NCI-H1092 treated with DMSO at 0.1 percent for 48 hours (cell line): ENCODE measurements at regions not wholly inside any gene's neighbourhood (a gene's known extent, or its start where the extent isn't known, plus 50 kb on each side); places are given as distances from the start of the nearest gene placed in this dataset.
A peak's percentile ranks its signal among the peaks of the same experiment; 100 is the strongest.

Source experiments
- DNase-seq: peaks from one replicate; lab custom pipeline; 2025; lab: John Stamatoyannopoulos, UW

DNA sequence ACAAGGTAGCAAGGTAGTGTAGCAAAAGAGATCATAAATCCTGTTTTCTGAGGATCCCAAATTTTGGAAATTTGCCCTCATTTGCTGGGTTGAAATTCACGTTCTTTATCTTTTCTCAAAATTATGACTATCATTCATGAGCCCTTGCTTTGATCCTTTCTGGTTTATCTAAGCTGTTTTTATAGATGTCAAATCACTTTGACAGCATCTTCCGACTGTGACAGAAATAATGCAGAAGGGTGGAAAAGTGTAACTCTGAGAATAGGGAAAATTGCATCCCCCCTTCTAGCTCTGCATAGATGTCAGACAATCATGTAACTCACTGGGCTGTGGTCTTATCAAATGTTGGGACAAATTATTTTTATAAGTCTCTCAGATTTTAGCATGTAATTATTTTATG is 550.1 kb downstream of the OMA1 start:
- DNase-seq: no peak

DNA sequence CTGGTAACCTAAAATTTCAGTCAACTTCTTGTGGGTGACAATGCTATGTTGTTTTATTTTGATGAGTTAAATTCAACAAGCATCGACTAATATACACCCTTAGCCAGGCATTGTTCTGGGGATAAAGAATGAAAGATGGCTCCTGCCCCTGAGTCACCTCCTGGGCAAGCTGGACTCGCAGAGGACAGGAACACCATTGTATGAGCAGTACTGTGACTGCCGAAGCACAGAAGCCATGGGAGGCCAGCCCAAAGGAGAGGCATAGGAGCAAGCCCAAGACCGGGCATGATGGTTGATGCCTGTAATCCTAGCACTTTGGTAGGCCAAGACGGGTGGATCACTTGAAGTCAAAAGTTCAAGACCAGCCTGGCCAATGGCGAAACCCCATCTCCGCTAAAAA is 555.2 kb downstream of the OMA1 start:
- DNase-seq: no peak

DNA sequence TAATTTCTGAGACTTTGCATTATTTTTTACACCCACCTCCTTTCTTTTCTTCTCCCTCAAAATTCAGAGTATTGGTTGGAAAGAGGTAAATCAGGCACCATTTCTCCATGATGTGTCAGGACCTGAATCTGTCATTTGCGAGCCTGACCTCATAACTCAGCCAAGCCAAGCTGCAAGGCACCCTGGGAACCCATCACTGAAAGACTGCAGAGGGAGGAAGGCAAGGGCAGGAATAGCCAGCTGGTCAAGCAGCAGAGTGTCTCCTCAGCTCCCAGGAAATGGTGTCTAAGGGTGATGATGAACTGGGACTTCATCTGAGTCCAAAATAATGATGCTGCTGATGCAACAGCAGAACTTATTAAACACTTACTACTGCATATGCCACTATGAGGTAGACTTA is 556.6 kb downstream of the OMA1 start:
- no peak for DNase-seq

- no peak for DNase-seq
Measured at GRCh38 chr1:57987523-57987922, 559.0 kb downstream of the OMA1 start.

DNA sequence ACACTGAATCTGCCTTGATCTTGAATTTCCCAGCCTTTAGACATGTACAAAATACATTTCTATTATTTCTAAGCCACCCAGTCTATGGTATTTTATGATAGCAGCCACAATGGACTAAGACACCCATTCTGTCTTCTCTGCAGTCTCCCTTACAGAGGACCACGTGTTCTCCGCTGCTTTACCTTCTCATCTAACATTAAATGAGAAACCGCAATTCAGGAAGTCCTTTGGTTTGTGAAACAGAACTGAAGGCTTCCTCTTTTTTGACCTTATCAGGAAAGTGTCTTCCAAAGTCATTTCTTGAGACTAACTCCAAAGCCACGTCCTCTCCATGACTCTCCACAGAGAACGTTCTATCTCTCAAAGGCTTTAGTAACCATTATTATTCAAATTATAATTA is 560.1 kb downstream of the OMA1 start:
- DNase-seq: no peak

DNA sequence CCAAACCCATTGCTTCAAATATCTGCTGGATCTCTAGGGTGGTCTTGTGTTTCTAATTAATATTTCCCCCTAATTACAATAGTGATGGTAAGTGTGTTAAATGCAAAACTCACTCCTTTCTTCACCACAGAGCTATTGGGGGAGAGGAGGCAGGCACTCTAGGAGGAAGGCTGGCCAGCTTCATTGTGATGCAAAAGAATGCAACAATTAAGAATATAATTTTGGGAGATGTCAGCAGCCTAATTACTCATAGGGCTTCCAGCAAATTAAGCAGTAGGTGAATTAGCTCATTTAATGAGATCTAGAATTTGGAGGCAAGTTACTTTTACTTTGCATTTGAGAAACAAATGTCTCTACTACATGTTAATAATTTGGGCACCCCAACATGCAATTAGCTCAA is 560.4 kb upstream of the DAB1 start:
- DNase-seq: no peak

DNA sequence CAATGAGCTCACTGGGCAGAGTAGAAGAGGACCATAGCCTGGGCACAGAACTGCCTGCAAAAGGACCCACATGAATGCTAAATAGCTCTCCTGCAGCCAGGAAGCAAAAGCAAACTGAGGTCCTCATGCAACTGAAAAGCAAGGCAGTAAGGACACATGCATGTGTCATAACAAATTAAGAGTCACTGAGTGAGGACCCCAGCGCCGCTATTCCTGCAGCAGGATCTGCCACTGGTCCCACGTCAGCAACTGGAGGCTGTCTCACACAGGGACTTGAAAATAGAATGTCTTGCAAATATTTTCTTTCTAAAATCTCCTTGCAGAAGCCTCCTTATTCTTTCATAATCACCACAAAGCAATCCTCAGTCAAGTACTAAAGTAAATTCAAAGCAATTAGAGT is 559.6 kb upstream of the DAB1 start:
- DNase-seq: no peak

DNA sequence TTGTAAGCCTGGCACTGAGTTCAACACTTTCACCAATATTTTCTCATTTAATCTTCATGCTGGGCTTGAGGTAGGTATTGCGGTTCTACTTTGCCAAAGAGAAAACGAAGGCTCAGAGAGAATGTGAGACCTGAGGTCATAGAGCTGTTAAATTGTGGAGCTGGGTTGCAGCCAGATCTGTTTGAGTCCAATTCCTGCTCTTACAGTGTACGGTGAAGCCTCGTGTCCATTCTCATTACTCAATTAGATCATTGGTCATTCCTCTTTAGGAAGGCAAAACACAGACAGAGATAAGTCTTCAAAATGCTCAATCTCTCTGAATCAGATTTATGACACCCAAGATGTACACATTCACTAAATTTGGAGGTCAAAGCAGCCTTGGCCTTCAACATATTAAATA is 559.0 kb upstream of the DAB1 start:
- DNase-seq: no peak

GRCh38 chr1:57976216-57976615 is 552.4 kb upstream of the DAB1 start:
- DNase-seq: no peak

DNA sequence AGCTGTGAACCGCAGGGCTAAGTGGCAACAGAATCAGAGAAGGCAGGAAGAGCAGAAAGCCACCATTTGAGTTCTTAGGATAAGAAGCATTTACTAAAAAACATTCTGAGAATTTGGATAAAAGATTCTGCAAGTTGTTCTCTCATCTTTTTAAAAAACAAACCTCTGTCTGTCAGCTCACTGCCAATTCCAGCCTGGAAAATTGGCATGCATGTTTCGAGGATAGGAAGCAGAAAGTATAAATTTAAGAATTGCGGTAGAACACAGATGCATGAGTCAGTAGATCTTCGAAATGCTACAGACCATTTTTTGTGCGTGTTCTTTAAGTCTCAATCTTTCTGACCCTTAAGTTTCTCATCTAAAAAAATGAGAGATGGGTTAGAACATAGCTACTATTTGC is 544.5 kb upstream of the DAB1 start:
- no peak for DNase-seq

- no peak for DNase-seq
Measured at GRCh38 chr1:57966751-57967406, 543.0 kb upstream of the DAB1 start.

DNA sequence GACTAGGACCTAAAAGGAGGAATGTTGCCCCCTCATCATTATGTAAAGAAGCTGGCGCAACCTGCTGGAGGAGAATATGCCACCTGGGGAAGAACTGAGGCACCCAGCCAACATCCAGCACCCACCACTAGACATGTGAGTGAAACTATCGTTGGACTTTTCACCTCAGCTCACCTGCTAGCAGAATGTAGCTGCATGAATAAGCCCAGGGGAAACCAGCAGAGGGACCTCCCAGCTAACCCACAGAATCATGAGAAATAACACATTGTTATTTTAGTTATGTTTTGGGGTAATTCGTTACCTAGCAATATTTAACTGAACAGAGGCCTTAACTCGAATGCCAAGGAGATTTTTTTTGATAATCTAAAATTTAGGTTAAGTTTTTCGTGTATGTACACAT is 542.5 kb upstream of the DAB1 start:
- DNase-seq: no peak

- DNase-seq: peak; percentile 84
Measured at GRCh38 chr1:57963581-57963980, 539.7 kb upstream of the DAB1 start.

DNA sequence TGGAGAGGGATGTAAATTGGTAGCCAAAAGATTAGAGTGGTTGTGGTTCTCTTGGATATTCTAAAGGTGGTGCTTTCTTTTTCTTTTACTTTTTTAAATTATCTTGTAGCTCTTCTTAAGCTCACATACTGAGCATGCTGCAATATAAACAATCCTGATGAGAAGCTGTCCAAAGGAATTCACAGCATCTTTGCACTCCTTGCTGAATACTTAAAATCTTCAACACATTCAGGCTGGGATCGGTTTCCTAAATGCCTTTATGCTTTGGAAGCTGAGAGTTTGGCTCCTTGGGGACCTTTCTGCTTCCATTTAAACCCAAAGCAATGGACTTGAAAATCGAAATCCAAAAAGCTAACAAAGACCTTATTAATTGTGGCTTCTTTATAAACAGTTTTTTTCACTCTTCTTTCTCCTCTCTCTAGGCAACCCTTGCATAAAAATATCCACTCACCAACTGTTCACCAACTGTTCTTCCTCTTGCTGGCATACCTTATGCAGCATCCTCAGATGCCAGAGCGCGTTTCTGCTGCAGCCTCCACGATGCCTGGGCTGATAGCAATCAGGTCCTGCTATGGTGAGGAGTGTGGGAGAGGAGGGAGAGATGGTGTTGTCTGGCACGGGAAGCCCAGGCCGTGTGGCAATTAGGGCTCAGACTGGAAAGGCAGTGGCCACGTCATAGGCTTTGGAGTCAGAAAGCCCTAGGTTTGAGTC is 535.8 kb upstream of the DAB1 start:
- DNase-seq: no peak

- no peak for DNase-seq
Measured at GRCh38 chr1:57957576-57957975, 533.7 kb upstream of the DAB1 start.

- DNase-seq: no peak
Measured at GRCh38 chr1:57951390-57951789, 527.5 kb upstream of the DAB1 start.

DNA sequence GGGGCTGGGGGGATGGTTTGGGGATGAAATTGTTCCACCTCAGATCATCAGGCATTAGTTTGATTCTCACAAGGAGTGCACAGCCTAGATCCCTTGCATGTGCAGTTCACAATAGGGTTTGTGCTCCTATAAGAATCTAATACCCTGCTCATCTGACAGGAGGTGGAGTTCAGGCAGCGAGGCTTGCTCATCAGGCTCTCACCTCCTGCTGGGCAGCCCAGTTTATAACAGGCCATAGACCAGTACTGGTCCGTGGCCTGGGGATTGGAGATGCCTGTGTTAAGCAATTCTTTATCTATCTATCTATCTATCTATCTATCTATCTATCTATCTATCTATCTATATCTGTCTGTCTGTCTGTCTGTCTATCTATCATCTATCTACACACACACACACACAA is 525.3 kb upstream of the DAB1 start:
- DNase-seq: no peak

- no peak for DNase-seq
Measured at GRCh38 chr1:57947471-57947870, 523.6 kb upstream of the DAB1 start.

GRCh38 chr1:57945045-57945444 is 521.2 kb upstream of the DAB1 start:
- DNase-seq: no peak

GRCh38 chr1:57943365-57943764 is 519.5 kb upstream of the DAB1 start:
- no peak for DNase-seq

DNA sequence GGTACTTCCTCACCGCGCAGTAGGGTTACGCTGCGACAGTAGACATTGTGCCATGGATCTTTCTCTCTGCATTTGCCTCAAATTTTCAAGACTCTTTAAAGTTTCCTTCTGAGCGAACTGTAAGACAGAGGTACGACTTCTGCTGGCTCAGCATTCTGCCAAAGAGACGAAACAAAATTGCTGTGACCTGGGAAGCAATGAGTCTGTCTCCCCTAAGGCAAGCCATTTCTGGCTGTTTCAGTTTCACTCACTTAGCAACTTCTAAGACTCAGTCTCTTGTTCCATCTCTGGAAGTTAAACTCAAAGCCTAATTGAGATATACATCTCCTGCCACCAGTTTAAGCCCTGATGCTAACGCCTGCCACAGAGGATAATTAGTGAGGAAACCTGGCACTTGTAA is 510.9 kb upstream of the DAB1 start:
- no peak for DNase-seq

DNA sequence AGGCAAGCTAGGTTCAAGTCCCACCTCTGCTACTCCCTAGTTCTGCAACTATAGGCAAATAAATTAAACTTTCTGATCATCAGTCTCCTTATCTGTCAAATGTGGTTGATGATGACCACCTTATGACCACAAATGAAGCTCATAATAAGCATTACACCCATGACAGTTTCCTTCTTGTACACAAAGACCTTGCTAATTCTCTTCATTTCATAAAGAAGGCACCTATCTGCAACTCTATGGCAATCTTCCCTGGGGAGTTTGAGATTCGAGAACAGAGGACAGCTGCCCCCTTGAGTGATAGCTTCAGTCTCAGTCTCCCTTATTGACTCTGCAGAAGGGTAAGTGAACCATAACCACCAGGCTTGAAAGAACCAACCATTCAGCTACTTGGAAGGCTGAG is 503.1 kb upstream of the DAB1 start:
- DNase-seq: no peak

DNA sequence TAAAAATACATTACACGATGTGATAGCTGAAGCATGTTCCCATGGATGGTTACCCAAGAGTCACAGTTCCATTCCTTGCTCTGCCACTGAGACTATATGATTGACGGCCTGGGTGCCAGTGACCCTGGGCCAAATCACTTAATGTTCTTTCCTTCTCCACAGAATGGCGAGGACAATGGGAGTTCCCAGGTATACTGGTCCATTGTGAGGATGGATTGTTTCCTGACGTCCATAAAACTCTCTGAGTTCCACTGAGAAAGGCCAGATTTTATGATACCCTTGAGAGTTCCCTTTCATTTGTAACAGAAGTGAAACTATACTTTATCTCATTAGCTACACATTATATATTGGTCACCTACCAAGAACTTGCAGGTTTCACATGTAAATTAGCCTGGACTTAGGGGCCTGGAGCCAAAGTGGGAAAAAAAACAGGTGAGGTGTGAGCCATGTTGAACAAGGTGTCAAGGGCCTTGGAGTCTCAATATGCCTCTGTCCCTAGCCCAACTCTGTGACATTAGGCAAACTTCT is 502.2 kb upstream of the DAB1 start:
- no peak for DNase-seq

- DNase-seq: no peak
Measured at GRCh38 chr1:57925226-57925625, 501.4 kb upstream of the DAB1 start.
